SK-N-MC (cell line): ENCODE measurements at regions not wholly inside any gene's neighbourhood (a gene's known extent, or its start where the extent isn't known, plus 50 kb on each side); places are given as distances from the start of the nearest gene placed in this dataset.

Source experiments
- EZH2 ChIP-seq: fragments of 200-600 bp; sonication (generic); IDR thresholded peaks from one replicate; pipeline ENCODE4 v1.6.1; 2017; ENCODE audit warnings: antibody characterized with exemption
- FOXP2 ChIP-seq: optimal IDR thresholded peaks from 2 replicates; pipeline ENCODE3; 2011; ENCODE audit warnings: mild to moderate bottlenecking, moderate library complexity; ENCODE audit not compliant: insufficient read depth; ENCODE audit errors: extremely low read length, control extremely low read depth
- POLR2AphosphoS5 ChIP-seq: IDR thresholded peaks from 2 replicates; pipeline ENCODE4 v1.6.1; 2012; ENCODE audit warnings: mild to moderate bottlenecking, low read depth, low read length, borderline replicate concordance

DNA sequence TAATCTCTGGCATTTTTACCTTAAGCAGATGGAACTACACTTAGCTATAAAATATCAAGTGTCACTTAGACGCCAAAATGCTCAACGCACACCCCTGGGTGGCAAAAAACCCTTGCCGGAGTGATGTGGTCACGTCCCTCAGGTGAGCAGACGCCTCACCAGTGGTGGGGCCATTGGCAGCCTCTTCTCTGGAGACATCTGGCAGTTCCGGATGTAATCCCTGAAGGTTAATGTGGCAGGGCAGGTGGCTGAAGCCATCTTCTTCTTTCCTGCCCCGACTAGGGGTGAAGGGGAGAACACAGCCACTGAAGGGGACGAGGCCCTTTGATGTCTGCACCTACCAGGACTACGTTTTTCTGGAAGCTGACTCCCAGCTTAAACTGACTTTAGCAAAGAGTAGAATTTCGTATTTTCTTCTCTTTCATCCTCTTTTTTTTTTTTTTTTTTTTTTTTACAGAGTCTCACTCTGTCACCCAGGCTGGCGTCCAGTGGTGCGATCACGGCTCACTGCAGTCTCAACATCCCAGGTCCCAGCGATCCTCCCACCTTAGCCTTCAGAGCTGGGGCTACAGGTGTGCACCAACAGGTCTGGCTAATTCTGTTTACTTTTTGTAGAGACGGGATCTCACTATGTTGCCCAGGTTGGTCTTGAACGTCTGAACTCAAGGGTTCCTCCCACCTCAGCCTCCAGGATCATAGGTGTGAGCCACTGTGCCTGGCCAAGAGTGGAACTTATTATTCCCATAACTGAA is 152.1 kb downstream of the TTLL2 start:
- no peak for TF ChIP-seq EZH2
- no peak for TF ChIP-seq POLR2AphosphoS5
- no peak for TF ChIP-seq FOXP2
